Left ventricle myocardium superior (tissue), 1 donor: ENCODE measurements at regions not wholly inside any gene's neighbourhood (a gene's known extent, or its start where the extent isn't known, plus 50 kb on each side); places are given as distances from the start of the nearest gene placed in this dataset.
"Not testable (repeated sequence)": the region's sequence is repeated elsewhere in the genome, so short reads cannot be mapped to it uniquely, and the experiment has no call there.

Source experiments
- ATAC-seq: fragments of 200-7000 bp; cut with Tn5 transposase; one replicate; pipeline ENCODE4 v1.9.1; 2020; ENCODE audit warnings: mild to moderate bottlenecking, moderate library complexity
- DNase-seq: peaks from one replicate; pipeline ENCODE4 v3.0.0-alpha.2; 2020
- intact Hi-C: fragments of 100-400 bp; cut with micrococcal nuclease; formaldehyde crosslinking; loops from one replicate; pipeline ENCODE4 v1.11.0; 2022
- donor health status: DM: no; HTN: yes; CAD: no; lungs with severe emphysema.

GRCh38 chr3:181210275-181210674 is 220.7 kb upstream of the DNAJC19 start:
- DNase-seq (no peak), ATAC-seq (no peak)
- intact Hi-C loops, result no loop called here

- DNase-seq (no peak), ATAC-seq (no peak)
- intact Hi-C loops, result no loop called here
These were observed 200.0 kb upstream of the DNAJC19 start for GRCh38 chr3:181189556-181189955.

GRCh38 chr3:181183764-181184163 is 194.2 kb upstream of the DNAJC19 start:
- DNase-seq (no peak), ATAC-seq (no peak)
- intact Hi-C loops, result no loop called here

- intact Hi-C loops, ATAC-seq: not testable (repeated sequence)
These were observed 193.5 kb upstream of the DNAJC19 start for GRCh38 chr3:181183057-181183456.

GRCh38 chr3:181178991-181179390 is 189.5 kb upstream of the DNAJC19 start:
- ATAC-seq (no peak), DNase-seq (no peak)
- intact Hi-C loops, result loop anchor here (10.0 kb wide), 1 partner anchor 374 kb away; no protein-coding TSS in a partner anchor

More at GRCh38 chr3:181183057-181183456, 193.5 kb upstream of the DNAJC19 start:
- DNase-seq, result peak; percentile 15

- intact Hi-C loops, result loop anchor here (10.0 kb wide), 1 partner anchor 372 kb away; no protein-coding TSS in a partner anchor
- ATAC-seq, result no peak
- peak; percentile 70 for DNase-seq
These were observed 187.1 kb upstream of the DNAJC19 start for GRCh38 chr3:181176601-181177000.

- DNase-seq, result no peak
- no peak for ATAC-seq
- intact Hi-C loops, result loop anchor here (10.0 kb wide), 1 partner anchor 370 kb away; no protein-coding TSS in a partner anchor
These were observed 185.2 kb upstream of the DNAJC19 start for GRCh38 chr3:181174676-181175233.

- no peak for ATAC-seq
- intact Hi-C loops, result loop anchor here (10.0 kb wide), 1 partner anchor 369 kb away; no protein-coding TSS in a partner anchor
- DNase-seq, result no peak
These were observed 184.5 kb upstream of the DNAJC19 start for GRCh38 chr3:181174022-181174421.

GRCh38 chr3:181173227-181173626 is 183.7 kb upstream of the DNAJC19 start:
- intact Hi-C loops, result loop anchor here (10.0 kb wide), 1 partner anchor 368 kb away; no protein-coding TSS in a partner anchor
- DNase-seq, result no peak
- ATAC-seq, result no peak

GRCh38 chr3:181134873-181135272 is 145.3 kb upstream of the DNAJC19 start:
- ATAC-seq, result no peak
- no peak for DNase-seq
- intact Hi-C loops, result no loop called here

- ATAC-seq (no peak), DNase-seq (no peak)
- intact Hi-C loops, result no loop called here
These were observed 144.3 kb upstream of the DNAJC19 start for GRCh38 chr3:181133832-181134231.

GRCh38 chr3:181105646-181106045 is 116.1 kb upstream of the DNAJC19 start:
- intact Hi-C loops, result no loop called here
- ATAC-seq, result no peak
- DNase-seq, result no peak

- intact Hi-C loops, result no loop called here
- ATAC-seq (no peak), DNase-seq (no peak)
These were observed 114.1 kb upstream of the DNAJC19 start for GRCh38 chr3:181103605-181104004.

- ATAC-seq, result peak; percentile 77
- peak; percentile 26 for DNase-seq
- intact Hi-C loops, result no loop called here
These were observed 96.5 kb upstream of the DNAJC19 start for GRCh38 chr3:181086011-181086410.

GRCh38 chr3:181081930-181082329 is 92.4 kb upstream of the DNAJC19 start:
- intact Hi-C loops, result no loop called here
- DNase-seq, result no peak
- ATAC-seq, result no peak

GRCh38 chr3:181076558-181076957 is 87.0 kb upstream of the DNAJC19 start:
- DNase-seq (no peak), ATAC-seq (peak; percentile 52)
- intact Hi-C loops, result no loop called here

GRCh38 chr3:181075098-181075497 is 85.6 kb upstream of the DNAJC19 start:
- ATAC-seq, result no peak
- intact Hi-C loops, result no loop called here

GRCh38 chr3:181066143-181067087 is 76.9 kb upstream of the DNAJC19 start:
- no peak for DNase-seq
- ATAC-seq, result no peak
- intact Hi-C loops, result no loop called here

More at GRCh38 chr3:181075098-181075497, 85.6 kb upstream of the DNAJC19 start:
- no peak for DNase-seq

- no peak for ATAC-seq
- intact Hi-C loops, result no loop called here
- DNase-seq, result no peak
These were observed 66.7 kb upstream of the DNAJC19 start for GRCh38 chr3:181056136-181056732.

GRCh38 chr3:181054538-181054937 is 65.0 kb upstream of the DNAJC19 start:
- intact Hi-C loops, result no loop called here
- DNase-seq (no peak), ATAC-seq (no peak)
